ENCODE measurements at regions not wholly inside any gene's neighbourhood (a gene's known extent, or its start where the extent isn't known, plus 50 kb on each side); places are given as distances from the start of the nearest gene placed in this dataset.

DNA sequence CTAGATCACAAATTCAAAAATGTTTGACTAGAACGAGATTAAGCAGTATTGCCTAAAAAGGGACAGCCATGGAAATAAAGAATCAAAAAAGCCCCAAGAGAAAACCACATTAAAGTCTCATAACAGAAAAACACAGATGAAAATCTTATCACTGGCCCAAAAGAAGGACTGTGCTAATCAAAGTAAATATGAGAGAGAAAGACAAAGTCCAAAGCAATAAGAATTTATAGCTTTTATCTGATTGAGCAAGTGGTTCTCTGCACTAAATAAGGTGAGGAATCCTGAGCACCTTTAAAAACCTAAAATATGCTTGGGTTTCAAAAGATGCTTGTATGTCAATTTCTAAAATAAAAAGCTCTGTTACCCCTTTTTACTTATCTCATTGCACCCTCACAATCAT is 409.3 kb downstream of the GASK1B start:
- TF ChIP-seq CTCF (IDR thresholded peaks at IDR 0.05) = no peak
- no peak overlapping the region for H3K4me3 ChIP-seq
- intact Hi-C loops (cut with DNase I, micrococcal nuclease) = no loop called here
- H3K9me3 ChIP-seq = no peaks in the 10 kb centered on the region
- no peaks in the 10 kb centered on the region for H3K4me1 ChIP-seq (ENCODE audit: low read depth)
- DNase-seq = no peak
- H3K36me3 ChIP-seq (ENCODE audit: low read depth) = no peaks in the 10 kb centered on the region
- ATAC-seq = no peak

DNA sequence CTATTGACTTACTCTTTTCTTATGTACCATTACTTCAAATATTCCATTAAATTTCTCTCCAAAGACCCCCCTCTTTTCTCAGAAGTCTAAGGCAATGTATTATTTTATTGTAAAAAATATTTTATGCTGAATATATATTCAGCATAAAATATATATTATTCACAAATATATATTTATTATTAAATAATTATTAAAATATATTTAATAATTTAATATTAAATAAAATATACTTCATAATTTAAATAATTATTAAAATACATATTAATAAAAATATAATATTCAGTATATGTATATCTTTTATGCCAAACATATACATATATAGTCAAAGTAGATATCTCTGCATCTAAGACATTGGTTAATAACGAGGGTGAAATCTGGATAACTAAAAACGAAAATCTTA is 418.4 kb downstream of the GASK1B start:
- no peak for TF ChIP-seq CTCF (IDR thresholded peaks at IDR 0.05)
- DNase-seq = no peak
- Histone ChIP-seq H3K9me3 (no peaks in the 10 kb centered on the region), H3K36me3 (ENCODE audit: low read depth) (no peaks in the 10 kb centered on the region), H3K4me1 (ENCODE audit: low read depth) (no peaks in the 10 kb centered on the region), H3K4me3 (no peak overlapping the region)
- intact Hi-C loops (cut with DNase I, micrococcal nuclease) = no loop called here
- ATAC-seq = no peak

DNA sequence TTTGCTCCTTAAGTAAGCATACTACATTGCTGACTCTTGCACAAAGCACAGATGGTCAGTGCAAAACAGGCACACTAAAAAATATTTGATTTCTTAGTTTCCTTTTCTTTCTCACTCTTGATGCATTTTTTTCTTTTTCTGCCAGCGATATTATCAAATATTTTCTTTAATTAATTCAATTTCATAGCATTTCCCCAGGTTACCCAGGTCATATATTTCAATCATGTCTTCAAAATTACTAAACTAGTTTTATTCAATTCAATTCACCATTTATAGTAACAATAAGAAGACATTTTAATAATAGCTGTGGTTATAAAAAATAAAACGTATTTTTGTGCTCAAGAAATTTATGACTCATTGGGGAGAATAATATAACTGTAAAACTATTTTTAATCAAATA is 421.2 kb downstream of the GASK1B start:
- no peak for TF ChIP-seq CTCF (IDR thresholded peaks at IDR 0.05)
- H3K36me3 ChIP-seq (ENCODE audit: low read depth) = no peaks in the 10 kb centered on the region
- no peak overlapping the region for H3K4me3 ChIP-seq
- H3K4me1 ChIP-seq (ENCODE audit: low read depth) = no peaks in the 10 kb centered on the region
- no peak for ATAC-seq
- intact Hi-C loops (cut with DNase I, micrococcal nuclease) = no loop called here
- H3K9me3 ChIP-seq = no peaks in the 10 kb centered on the region
- DNase-seq = no peak

GRCh38 chr4:157741642-157742041 is 431.2 kb downstream of the GASK1B start:
- intact Hi-C loops (cut with DNase I, micrococcal nuclease) = no loop called here
- DNase-seq = no peak
- TF ChIP-seq CTCF (IDR thresholded peaks at IDR 0.05) = no peak
- Histone ChIP-seq H3K36me3 (ENCODE audit: low read depth) (no peaks in the 10 kb centered on the region), H3K4me3 (no peak overlapping the region), H3K9me3 (no peaks in the 10 kb centered on the region), H3K4me1 (ENCODE audit: low read depth) (no peaks in the 10 kb centered on the region)
- no peak for ATAC-seq

- Histone ChIP-seq H3K4me3 (no peak overlapping the region), H3K4me1 (ENCODE audit: low read depth) (no peaks in the 10 kb centered on the region), H3K36me3 (ENCODE audit: low read depth) (no peaks in the 10 kb centered on the region), H3K9me3 (no peaks in the 10 kb centered on the region)
- no peak for DNase-seq
- no peak for TF ChIP-seq CTCF (IDR thresholded peaks at IDR 0.05)
- ATAC-seq = no peak
- intact Hi-C loops (cut with DNase I, micrococcal nuclease) = no loop called here
These were observed 433.6 kb downstream of the GASK1B start for GRCh38 chr4:157739242-157739641.

DNA sequence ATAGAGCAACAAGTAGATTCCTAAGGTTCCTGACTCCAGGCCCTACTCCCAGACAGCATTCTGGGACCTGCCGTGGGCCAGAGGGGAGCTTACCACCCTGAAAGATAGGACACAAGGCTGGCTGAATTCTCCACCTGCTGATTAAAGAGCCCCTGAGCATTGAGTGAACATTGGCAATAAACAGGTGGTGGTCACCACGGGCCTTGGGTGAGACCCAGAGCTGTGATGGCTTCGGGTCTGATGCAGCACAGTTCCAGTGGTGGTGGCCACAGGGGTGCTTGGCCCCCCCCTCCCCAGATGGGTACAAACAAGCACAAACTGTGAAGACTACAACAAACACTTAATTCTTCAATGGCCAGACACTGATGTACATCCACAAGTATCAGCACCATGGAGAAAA is 444.6 kb downstream of the GASK1B start:
- no peaks in the 10 kb centered on the region for H3K36me3 ChIP-seq (ENCODE audit: low read depth)
- no peak overlapping the region for H3K4me3 ChIP-seq
- DNase-seq (no peak), ATAC-seq (no peak)
- intact Hi-C loops (cut with DNase I, micrococcal nuclease) = no loop called here
- TF ChIP-seq CTCF (IDR thresholded peaks at IDR 0.05) = no peak
- no peaks in the 10 kb centered on the region for H3K4me1 ChIP-seq (ENCODE audit: low read depth)
- H3K9me3 ChIP-seq = no peaks in the 10 kb centered on the region

Measured in mucosa of descending colon (tissue), 3 donors.